HEK293 (cell line): ENCODE measurements at regions not wholly inside any gene's neighbourhood (a gene's known extent, or its start where the extent isn't known, plus 50 kb on each side); places are given as distances from the start of the nearest gene placed in this dataset.

Experiments
- CTCF ChIA-PET: fragments of 350-600 bp; formaldehyde crosslinking; extraction: SDS; loops from one replicate; lab custom pipeline; 2021; ENCODE audit warnings: antibody characterized with exemption; lab: Yijun Ruan, JAX
- POLR2A ChIA-PET: fragments of 300-600 bp; formaldehyde crosslinking; extraction: SDS; loops from one replicate; lab custom pipeline; 2020; ENCODE audit warnings: antibody characterized with exemption, inconsistent platforms; lab: Yijun Ruan, JAX
- H3K27ac ChIP-seq: fragments of 200-500 bp; sonication (Bioruptor generic); 2 replicates; pipeline ENCODE4 v1.5.1; 2014; ENCODE audit warnings: low read depth, low read length, control low read depth, inconsistent platforms; ENCODE audit errors: extremely low read depth
- H3K36me3 ChIP-seq, 2 experiments: fragments of 200-500 bp in 1 of 2; sonication (Bioruptor generic) in 1 of 2; 1 replicate in 1 of 2; 2 replicates in 1 of 2; pipeline ENCODE4 v1.5.1; 2014 to 2017; ENCODE audit warnings: inconsistent platforms in 2 of 2, low read length in 2 of 2; ENCODE audit not compliant: control insufficient read depth in 2 of 2, insufficient read depth in 1 of 2
- H3K4me1 ChIP-seq: fragments of 200-500 bp; sonication (Bioruptor generic); 2 replicates; pipeline ENCODE4 v1.5.1; 2014; ENCODE audit warnings: mild to moderate bottlenecking, low read length, inconsistent platforms; ENCODE audit not compliant: control insufficient read depth, insufficient read depth
- H3K4me3 ChIP-seq: 2 replicates; pipeline ENCODE4 v1.5.1; 2011; ENCODE audit warnings: low read depth, mild to moderate bottlenecking, control low read depth, low read length, moderate library complexity
- H3K9me3 ChIP-seq: fragments of 200-500 bp; sonication (Bioruptor generic); 2 replicates; pipeline ENCODE4 v1.5.1; 2014; ENCODE audit warnings: low read depth, low read length, inconsistent platforms; ENCODE audit not compliant: control insufficient read depth, insufficient read depth
- CTCF ChIP-seq: fragments of 450-650 bp; formaldehyde crosslinking; IDR thresholded peaks from 2 replicates; pipeline ENCODE4 v1.5.1; 2016; ENCODE audit warnings: missing biosample characterization, missing genetic modification characterization
- ELK4 ChIP-seq: IDR thresholded peaks from 2 replicates; pipeline ENCODE4 v1.6.1; 2011; ENCODE audit warnings: mild to moderate bottlenecking, low read depth, low read length, borderline replicate concordance
- HOXC10 ChIP-seq: sonication (generic); formaldehyde crosslinking; IDR thresholded peaks from 2 replicates; pipeline ENCODE4 v1.8.1; 2023; ENCODE audit warnings: mild to moderate bottlenecking, missing genetic modification reagents
- PRDM1 ChIP-seq: fragments of 450-650 bp; formaldehyde crosslinking; IDR thresholded peaks from 2 replicates; pipeline ENCODE4; 2016; ENCODE audit warnings: missing biosample characterization, missing genetic modification characterization
- PRDM6 ChIP-seq: fragments of 450-650 bp; formaldehyde crosslinking; IDR thresholded peaks from 2 replicates; pipeline ENCODE4 v1.5.1; 2017; ENCODE audit warnings: missing biosample characterization, missing genetic modification characterization
- TCF7L2 ChIP-seq: IDR thresholded peaks from 2 replicates; pipeline ENCODE4 v1.6.1; 2011; ENCODE audit warnings: low read depth, mild to moderate bottlenecking, inconsistent platforms, low read length, moderate library complexity, borderline replicate concordance
- TRIM28 ChIP-seq: IDR thresholded peaks from 2 replicates; pipeline ENCODE4 v1.6.1; 2011; ENCODE audit warnings: low read length, control low read depth, borderline replicate concordance
- ZFP3 ChIP-seq: fragments of 450-650 bp; formaldehyde crosslinking; IDR thresholded peaks from 2 replicates; pipeline ENCODE4 v1.5.1; 2016; ENCODE audit warnings: low read depth, missing biosample characterization, missing genetic modification characterization
- ZFP41 ChIP-seq: fragments of 450-650 bp; formaldehyde crosslinking; IDR thresholded peaks from 2 replicates; pipeline ENCODE4 v1.5.1; 2016; ENCODE audit warnings: missing biosample characterization, missing genetic modification characterization, borderline replicate concordance
- ZNF174 ChIP-seq: fragments of 450-650 bp; formaldehyde crosslinking; IDR thresholded peaks from 2 replicates; pipeline ENCODE4 v1.5.0; 2017; ENCODE audit warnings: missing biosample characterization, mild to moderate bottlenecking, missing genetic modification characterization
- ZNF175 ChIP-seq: fragments of 450-650 bp; formaldehyde crosslinking; IDR thresholded peaks from 2 replicates; pipeline ENCODE4 v1.5.1; 2016; ENCODE audit warnings: missing biosample characterization, missing genetic modification characterization
- ZNF18 ChIP-seq: fragments of 450-650 bp; formaldehyde crosslinking; IDR thresholded peaks from 2 replicates; pipeline ENCODE4 v1.5.1; 2016; ENCODE audit warnings: missing biosample characterization, missing genetic modification characterization
- ZNF19 ChIP-seq: fragments of 450-650 bp; formaldehyde crosslinking; IDR thresholded peaks from 2 replicates; pipeline ENCODE4; 2016; ENCODE audit warnings: missing biosample characterization, missing genetic modification characterization, low read depth
- ZNF24 ChIP-seq: fragments of 450-650 bp; formaldehyde crosslinking; IDR thresholded peaks from 2 replicates; pipeline ENCODE4 v1.5.1; 2016; ENCODE audit warnings: missing biosample characterization, missing genetic modification characterization
- ZNF266 ChIP-seq: fragments of 450-650 bp; formaldehyde crosslinking; IDR thresholded peaks from 2 replicates; pipeline ENCODE4 v1.5.1; 2016; ENCODE audit warnings: missing biosample characterization, missing genetic modification characterization, low read depth
- ZNF280C ChIP-seq: fragments of 450-650 bp; formaldehyde crosslinking; IDR thresholded peaks from 2 replicates; pipeline ENCODE4 v1.5.1; 2016; ENCODE audit warnings: missing biosample characterization, missing genetic modification characterization
- ZNF362 ChIP-seq: fragments of 450-650 bp; formaldehyde crosslinking; IDR thresholded peaks from 2 replicates; pipeline ENCODE4 v1.5.1; 2016; ENCODE audit warnings: missing biosample characterization, missing genetic modification characterization
- ZNF404 ChIP-seq: fragments of 450-650 bp; formaldehyde crosslinking; IDR thresholded peaks from 2 replicates; pipeline ENCODE4 v1.5.1; 2017; ENCODE audit warnings: missing biosample characterization, missing genetic modification characterization
- ZNF473 ChIP-seq: fragments of 450-650 bp; formaldehyde crosslinking; IDR thresholded peaks from 2 replicates; pipeline ENCODE4 v1.5.1; 2017; ENCODE audit warnings: missing biosample characterization, missing genetic modification characterization
- ZNF513 ChIP-seq: fragments of 450-650 bp; IDR thresholded peaks from 2 replicates; pipeline ENCODE4 v1.5.1; 2018; ENCODE audit warnings: missing biosample characterization, missing genetic modification characterization
- ZNF560 ChIP-seq: fragments of 450-650 bp; formaldehyde crosslinking; IDR thresholded peaks from 2 replicates; pipeline ENCODE4 v1.5.1; 2017; ENCODE audit warnings: missing biosample characterization, missing genetic modification characterization, borderline replicate concordance
- ZNF626 ChIP-seq: fragments of 450-650 bp; sonication (Bioruptor Pico); formaldehyde crosslinking; IDR thresholded peaks from 2 replicates; pipeline ENCODE4 v1.5.1; 2018; ENCODE audit warnings: missing biosample characterization, missing genetic modification characterization, inconsistent platforms
- ZNF747 ChIP-seq: fragments of 450-650 bp; formaldehyde crosslinking; IDR thresholded peaks from 2 replicates; pipeline ENCODE4 v1.5.1; 2016; ENCODE audit warnings: missing biosample characterization, missing genetic modification characterization
- ZNF791 ChIP-seq: fragments of 450-650 bp; formaldehyde crosslinking; IDR thresholded peaks from 2 replicates; pipeline ENCODE4 v1.5.1; 2016; ENCODE audit warnings: missing biosample characterization, missing genetic modification characterization
- ZNF792 ChIP-seq: fragments of 450-650 bp; formaldehyde crosslinking; IDR thresholded peaks from 2 replicates; pipeline ENCODE4 v1.5.1; 2016; ENCODE audit warnings: missing biosample characterization, missing genetic modification characterization
- ZNF830 ChIP-seq: fragments of 450-650 bp; IDR thresholded peaks from 2 replicates; pipeline ENCODE4 v1.5.0; 2018; ENCODE audit warnings: missing biosample characterization, missing genetic modification characterization, low read depth, mild to moderate bottlenecking, moderate library complexity

- H3K9me3 ChIP-seq, result no peaks in the 10 kb centered on the region
- H3K27ac ChIP-seq, result no peak overlapping the region
- TF ChIP-seq ZNF404 (no peak), ZNF560 (tag by site-specific recombination) (no peak), ZNF792 (no peak), ZFP3 (tag by site-specific recombination) (no peak), ELK4 (no peak), ZNF626 (tag by site-specific recombination) (no peak), ZNF19 (tag by site-specific recombination) (no peak), TRIM28 (no peak), ZNF266 (no peak), TCF7L2 (no peak), ZNF362 (tag by site-specific recombination) (no peak), HOXC10 (CRISPR knock-in tag) (no peak), ZNF24 (tag by site-specific recombination) (no peak), ZNF513 (tag by site-specific recombination) (no peak), ZFP41 (no peak), PRDM6 (tag by site-specific recombination) (no peak), CTCF (tag by site-specific recombination) (no peak), ZNF175 (no peak)
- H3K36me3 ChIP-seq, result peaks cover 33 to 54% of the 10 kb centered on the region in 2 experiments; a peak in 2 of 3 replicates
- H3K4me1 ChIP-seq, result no peaks in the 10 kb centered on the region
- no peak overlapping the region for H3K4me3 ChIP-seq
- CTCF ChIA-PET, result no interaction called here
- POLR2A ChIA-PET, result no interaction called here
Measured at GRCh38 chr7:66549466-66549865, 79.2 kb upstream of the KCTD7 start.

- ChIA-PET POLR2A (no interaction called here), CTCF (no interaction called here)
- H3K36me3 ChIP-seq, result peaks cover 16 to 62% of the 10 kb centered on the region in 2 experiments; a peak in 2 of 3 replicates
- H3K9me3 ChIP-seq, result no peaks in the 10 kb centered on the region
- no peak overlapping the region for H3K4me3 ChIP-seq
- H3K27ac ChIP-seq, result no peak overlapping the region
- no peaks in the 10 kb centered on the region for H3K4me1 ChIP-seq
- no peak for TF ChIP-seq ZNF174 (tag by site-specific recombination)
- TF ChIP-seq ZNF830 (tag by site-specific recombination), result no peak
- no peak for TF ChIP-seq ZNF747
- no peak for TF ChIP-seq ZNF18
- no peak for TF ChIP-seq PRDM1
- TF ChIP-seq ZNF791, result no peak
- no peak for TF ChIP-seq ZNF473 (tag by site-specific recombination)
- TF ChIP-seq ZNF280C (tag by site-specific recombination), result no peak
Measured at GRCh38 chr7:66553001-66553400, 75.7 kb upstream of the KCTD7 start.
